ENCODE measurements at regions not wholly inside any gene's neighbourhood (a gene's known extent, or its start where the extent isn't known, plus 50 kb on each side); places are given as distances from the start of the nearest gene placed in this dataset.

- Histone ChIP-seq H3K9me3 (ENCODE audit: insufficient read depth, low read depth) (no peaks in the 10 kb centered on the region), H3K27me3 (ENCODE audit: insufficient read depth, low read depth) (peaks cover 17% of the 10 kb centered on the region), H3K27ac (no peak overlapping the region), H3K79me2 (ENCODE audit: low read depth) (no peaks in the 10 kb centered on the region), H3F3A (ENCODE audit: insufficient read depth, low read depth) (peaks cover 8% of the 10 kb centered on the region), H4K20me1 (ENCODE audit: insufficient read depth) (no peaks in the 10 kb centered on the region), H3K36me3 (ENCODE audit: low read depth) (no peaks in the 10 kb centered on the region), H3K4me1 (replicated peaks; ENCODE audit: insufficient read depth) (peaks cover 8% of the 10 kb centered on the region), H2AFZ (no peak overlapping the region), H3K4me3 (no peak overlapping the region), H3K9me2 (ENCODE audit: insufficient read depth) (no peaks in the 10 kb centered on the region), H3K4me2 (no peak overlapping the region)
- intact Hi-C loops (cut with micrococcal nuclease; ENCODE audit: unreplicated experiment) = no loop called here
- ChIA-PET POLR2A (ENCODE audit: unreplicated experiment) (no interaction called here), CTCF (no interaction called here)
- no TSS peak for BruUV-seq (replicated peaks)
- peak in 1 of 2 experiments; percentile 27 for DNase-seq
- TF ChIP-seq EZH2 (IDR thresholded peaks at IDR 0.05; ENCODE audit: low read depth) (no peak), CTCF (conservative IDR thresholded peaks at IDR 0.05) (no peak)
These were observed 72.2 kb upstream of the INSIG1 start for GRCh38 chr7:155225516-155225915.

GRCh38 chr7:155226261-155227003, 71.2 kb upstream of the INSIG1 start:
- no peak for TF ChIP-seq CTCF (conservative IDR thresholded peaks at IDR 0.05)
- TF ChIP-seq EZH2 (IDR thresholded peaks at IDR 0.05; ENCODE audit: low read depth) = no peak
- intact Hi-C loops (cut with micrococcal nuclease; ENCODE audit: unreplicated experiment) = no loop called here
- DNase-seq = no peak
- Histone ChIP-seq H4K20me1 (ENCODE audit: insufficient read depth) (no peaks in the 10 kb centered on the region), H3K36me3 (ENCODE audit: low read depth) (no peaks in the 10 kb centered on the region), H3K9me2 (ENCODE audit: insufficient read depth) (no peaks in the 10 kb centered on the region), H3K27me3 (ENCODE audit: insufficient read depth, low read depth) (peaks cover 17% of the 10 kb centered on the region), H3K4me2 (no peak overlapping the region), H3K27ac (no peak overlapping the region), H3K79me2 (ENCODE audit: low read depth) (no peaks in the 10 kb centered on the region), H3K4me3 (no peak overlapping the region), H2AFZ (no peak overlapping the region), H3K4me1 (replicated peaks; ENCODE audit: insufficient read depth) (peaks cover 16% of the 10 kb centered on the region), H3K9me3 (ENCODE audit: insufficient read depth, low read depth) (no peaks in the 10 kb centered on the region), H3F3A (ENCODE audit: insufficient read depth, low read depth) (peaks cover 15% of the 10 kb centered on the region)
- POLR2A ChIA-PET (ENCODE audit: unreplicated experiment) = no interaction called here
- CTCF ChIA-PET = no interaction called here
- BruUV-seq (replicated peaks) = no TSS peak

GRCh38 chr7:155227004-155227787, 70.5 kb upstream of the INSIG1 start:
- DNase-seq = no peak
- Histone ChIP-seq H3K27me3 (ENCODE audit: insufficient read depth, low read depth) (peaks cover 14% of the 10 kb centered on the region), H3K36me3 (ENCODE audit: low read depth) (no peaks in the 10 kb centered on the region), H3K4me1 (replicated peaks; ENCODE audit: insufficient read depth) (peaks cover 16% of the 10 kb centered on the region), H3K9me2 (ENCODE audit: insufficient read depth) (no peaks in the 10 kb centered on the region), H3F3A (ENCODE audit: insufficient read depth, low read depth) (peaks cover 15% of the 10 kb centered on the region), H3K27ac (no peak overlapping the region), H3K9me3 (ENCODE audit: insufficient read depth, low read depth) (no peaks in the 10 kb centered on the region), H3K4me3 (no peak overlapping the region), H3K4me2 (no peak overlapping the region), H2AFZ (no peak overlapping the region), H3K79me2 (ENCODE audit: low read depth) (no peaks in the 10 kb centered on the region), H4K20me1 (ENCODE audit: insufficient read depth) (no peaks in the 10 kb centered on the region)
- TF ChIP-seq CTCF (conservative IDR thresholded peaks at IDR 0.05) (no peak), EZH2 (IDR thresholded peaks at IDR 0.05; ENCODE audit: low read depth) (no peak)
- no TSS peak for BruUV-seq (replicated peaks)
- ChIA-PET CTCF (no interaction called here), POLR2A (ENCODE audit: unreplicated experiment) (no interaction called here)
- intact Hi-C loops (cut with micrococcal nuclease; ENCODE audit: unreplicated experiment) = no loop called here
